Ishikawa (cell line): ENCODE measurements at regions not wholly inside any gene's neighbourhood (a gene's known extent, or its start where the extent isn't known, plus 50 kb on each side); places are given as distances from the start of the nearest gene placed in this dataset.

Source experiments
- CEBPB ChIP-seq: IDR thresholded peaks from 2 replicates; pipeline ENCODE4 v1.6.1; 2012
- CREB1 ChIP-seq: IDR thresholded peaks from 2 replicates; pipeline ENCODE4 v1.6.1; 2012; ENCODE audit warnings: low read depth
- EGR1 ChIP-seq: IDR thresholded peaks from 2 replicates; pipeline ENCODE4 v1.6.1; 2012
- EP300 ChIP-seq: IDR thresholded peaks from 2 replicates; pipeline ENCODE4 v1.6.1; 2012; ENCODE audit warnings: borderline replicate concordance
- FOXM1 ChIP-seq: IDR thresholded peaks from 2 replicates; pipeline ENCODE4 v1.6.1; 2012; ENCODE audit warnings: low read depth, borderline replicate concordance
- MAX ChIP-seq: IDR thresholded peaks from 2 replicates; pipeline ENCODE4 v1.6.1; 2012
- NFIC ChIP-seq: IDR thresholded peaks from 2 replicates; pipeline ENCODE4 v1.6.1; 2012
- RAD21 ChIP-seq: IDR thresholded peaks from 2 replicates; pipeline ENCODE4 v1.6.1; 2012; ENCODE audit warnings: low read depth
- REST ChIP-seq: IDR thresholded peaks from 2 replicates; pipeline ENCODE4 v1.6.1; 2012; ENCODE audit warnings: low read depth, mild to moderate bottlenecking
- TAF1 ChIP-seq: IDR thresholded peaks from 2 replicates; pipeline ENCODE4 v1.6.1; 2012; ENCODE audit warnings: low read depth, mild to moderate bottlenecking
- TCF12 ChIP-seq: IDR thresholded peaks from 2 replicates; pipeline ENCODE4 v1.6.1; 2012; ENCODE audit warnings: low read depth
- TEAD4 ChIP-seq: IDR thresholded peaks from 2 replicates; pipeline ENCODE4 v1.6.1; 2012
- YY1 ChIP-seq: IDR thresholded peaks from 2 replicates; pipeline ENCODE4 v1.6.1; 2012; ENCODE audit warnings: low read depth
- ZBTB7A ChIP-seq: IDR thresholded peaks from 2 replicates; pipeline ENCODE4 v1.6.1; 2012; ENCODE audit warnings: low read depth
- TF ChIP-seq, protein P1 (sequence below): IDR thresholded peaks from 2 replicates; pipeline ENCODE4 v1.6.1; 2012

DNA sequence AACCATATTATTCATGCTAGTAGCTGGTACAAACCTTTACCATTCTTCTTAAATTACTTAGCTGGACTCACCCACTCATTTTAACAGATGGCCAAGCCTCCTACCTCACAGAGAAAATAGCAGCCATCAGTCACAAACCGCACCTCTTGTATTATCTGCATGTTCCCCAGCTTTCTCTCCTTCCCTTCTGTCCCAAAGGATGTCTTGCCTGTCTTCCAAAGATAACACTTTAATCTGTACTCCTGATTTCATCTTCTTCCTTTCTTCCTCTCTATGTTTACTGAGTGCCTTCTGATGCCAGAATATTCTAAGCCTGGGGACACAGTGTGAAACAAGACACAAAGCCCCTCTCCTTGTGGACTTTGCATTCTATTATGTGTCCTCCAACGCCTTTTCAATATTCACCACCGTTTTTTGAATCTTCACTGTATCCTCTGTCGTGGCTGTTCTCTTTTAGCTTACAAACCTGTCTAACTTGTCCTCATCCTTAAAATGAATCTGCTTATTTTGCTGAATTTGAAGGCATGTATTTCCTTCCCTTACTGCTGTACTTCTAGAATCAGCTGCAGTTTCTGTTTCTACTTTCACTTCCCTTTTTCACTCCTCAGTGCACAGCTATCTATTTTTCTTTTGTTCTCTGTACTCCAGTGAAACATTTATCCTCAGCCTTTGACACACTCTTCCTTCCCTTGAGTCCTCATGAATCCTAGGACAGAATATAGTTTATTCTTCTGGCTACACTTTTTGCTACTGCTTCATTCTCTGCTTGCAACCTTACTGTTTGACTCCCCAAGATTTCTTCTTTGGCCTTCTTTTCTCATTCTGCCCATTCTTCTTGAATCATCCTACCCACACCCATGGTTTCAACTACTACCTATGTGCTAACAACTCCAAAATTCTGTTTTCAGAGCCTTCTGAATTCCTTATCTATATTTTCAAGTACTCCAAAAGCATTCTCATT is 216.9 kb upstream of the SAMSN1 start:
- no peak for TF ChIP-seq RAD21
- TF ChIP-seq MAX: no peak
- TF ChIP-seq CEBPB: no peak
- no peak for TF ChIP-seq TCF12
- TF ChIP-seq, protein P1, sequence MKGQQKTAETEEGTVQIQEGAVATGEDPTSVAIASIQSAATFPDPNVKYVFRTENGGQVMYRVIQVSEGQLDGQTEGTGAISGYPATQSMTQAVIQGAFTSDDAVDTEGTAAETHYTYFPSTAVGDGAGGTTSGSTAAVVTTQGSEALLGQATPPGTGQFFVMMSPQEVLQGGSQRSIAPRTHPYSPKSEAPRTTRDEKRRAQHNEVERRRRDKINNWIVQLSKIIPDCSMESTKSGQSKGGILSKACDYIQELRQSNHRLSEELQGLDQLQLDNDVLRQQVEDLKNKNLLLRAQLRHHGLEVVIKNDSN: no peak
- no peak for TF ChIP-seq FOXM1
- no peak for TF ChIP-seq ZBTB7A
- no peak for TF ChIP-seq CREB1
- no peak for TF ChIP-seq NFIC
- TF ChIP-seq EGR1: no peak
- no peak for TF ChIP-seq EP300
- no peak for TF ChIP-seq YY1
- TF ChIP-seq TEAD4: no peak
- no peak for TF ChIP-seq TAF1

- TF ChIP-seq, protein P1: no peak
- TF ChIP-seq RAD21 (no peak), ZBTB7A (no peak), YY1 (no peak), NFIC (no peak), TEAD4 (no peak), REST (no peak), CREB1 (no peak), TAF1 (no peak), CEBPB (no peak), FOXM1 (no peak)
Measured at GRCh38 chr21:14762327-14762726, 216.2 kb upstream of the SAMSN1 start.

DNA sequence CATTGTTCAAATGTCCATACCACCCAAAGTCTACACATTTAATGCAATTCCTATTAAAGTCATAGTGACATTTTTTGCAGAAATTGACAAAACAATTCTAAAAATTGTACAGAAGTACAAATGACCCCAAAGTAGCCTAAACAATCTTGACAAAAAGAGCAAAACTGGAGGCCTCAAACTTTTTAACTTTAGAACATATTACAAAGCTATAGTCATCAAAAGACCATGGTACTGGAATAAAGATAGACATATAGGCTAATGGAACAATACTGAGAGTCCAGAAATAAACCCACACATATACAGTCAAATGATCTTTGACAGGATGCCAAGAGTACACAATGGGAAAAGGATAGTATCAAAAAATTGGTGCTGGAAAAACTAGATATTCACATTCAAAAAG is 213.2 kb upstream of the SAMSN1 start:
- TF ChIP-seq EP300 (no peak), ZBTB7A (no peak), YY1 (no peak), TEAD4 (no peak), TCF12 (no peak), FOXM1 (no peak), REST (no peak), MAX (no peak), CREB1 (no peak), TAF1 (no peak), EGR1 (no peak), NFIC (no peak), CEBPB (no peak), RAD21 (no peak)
- TF ChIP-seq, protein P1: no peak

GRCh38 chr21:14758849-14759248 is 212.7 kb upstream of the SAMSN1 start:
- TF ChIP-seq TEAD4 (no peak), RAD21 (no peak), MAX (no peak), CREB1 (no peak), EGR1 (no peak), FOXM1 (no peak)
- TF ChIP-seq, protein P1: no peak
